ENCODE measurements at regions not wholly inside any gene's neighbourhood (a gene's known extent, or its start where the extent isn't known, plus 50 kb on each side); places are given as distances from the start of the nearest gene placed in this dataset.

- TF ChIP-seq ZNF280A (IDR thresholded peaks at IDR 0.05; ENCODE audit: low read depth, partially characterized antibody) = no peak
- TF ChIP-seq ZNF407 (IDR thresholded peaks at IDR 0.05; ENCODE audit: low read depth) = no peak
- no peak for TF ChIP-seq ZNF444 (CRISPR knock-in tag; IDR thresholded peaks at IDR 0.05)
- TF ChIP-seq ZNF232 (CRISPR knock-in tag; IDR thresholded peaks at IDR 0.05) = no peak
- no peak for TF ChIP-seq ZBTB7A (IDR thresholded peaks at IDR 0.05; ENCODE audit: borderline replicate concordance, control insufficient read depth, low read depth, low read length)
- TF ChIP-seq NFIX (CRISPR knock-in tag; IDR thresholded peaks at IDR 0.05; ENCODE audit: low read depth) = no peak
- TF ChIP-seq ELK3 (CRISPR knock-in tag; IDR thresholded peaks at IDR 0.05) = no peak
- TF ChIP-seq CTCF (IDR thresholded peaks at IDR 0.05 in 2 of 3, conservative IDR thresholded peaks at IDR 0.05 in 1 of 3; ENCODE audit: insufficient read depth in 2 of 3, low read depth in 1 of 3, low read length in 3 of 3) = no peak
- TF ChIP-seq TFE3 (CRISPR knock-in tag; IDR thresholded peaks at IDR 0.05) = no peak
- TF ChIP-seq SNRNP70 (optimal IDR thresholded peaks at IDR 0.05; ENCODE audit: low read depth, low read length) = no peak
Observed at GRCh38 chr6:66127061-66127460, 420.0 kb upstream of the EYS start (continued).

All from K562 (cell line).